Kidney glomerular epithelial cell (primary cell): ENCODE measurements at regions not wholly inside any gene's neighbourhood (a gene's known extent, or its start where the extent isn't known, plus 50 kb on each side); places are given as distances from the start of the nearest gene placed in this dataset.
A peak's percentile ranks its signal among the peaks of the same experiment; 100 is the strongest.
"Not testable (repeated sequence)": the region's sequence is repeated elsewhere in the genome, so short reads cannot be mapped to it uniquely, and the experiment has no call there.

Source experiments
- DNase-seq: peaks from one replicate; lab custom pipeline; 2025; lab: John Stamatoyannopoulos, UW

DNA sequence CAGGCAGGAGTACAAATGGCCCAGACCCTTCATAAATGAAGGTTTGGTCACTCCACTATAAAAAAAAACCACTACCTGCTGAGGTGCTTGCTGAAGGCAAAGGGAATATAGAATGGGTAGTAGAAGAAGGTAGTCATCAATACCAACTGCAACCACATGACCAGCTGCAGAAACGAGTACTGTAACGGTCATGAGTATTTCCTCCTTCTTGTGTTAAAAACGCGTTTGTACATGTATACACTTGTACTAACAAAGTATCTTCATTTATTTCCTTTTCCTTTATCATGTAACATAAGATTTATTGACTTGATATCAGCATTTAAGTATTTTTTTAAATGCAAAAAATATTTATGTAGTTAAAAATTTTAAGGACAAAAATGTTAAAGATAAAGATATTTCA lies 238.6 kb downstream of the TFAP2B start:
- no peak for DNase-seq

- DNase-seq = no peak
Observed at GRCh38 chr6:51060262-51060762, 241.6 kb downstream of the TFAP2B start.

GRCh38 chr6:51062166-51062722 lies 243.6 kb downstream of the TFAP2B start:
- no peak for DNase-seq

GRCh38 chr6:51077821-51078518 lies 259.3 kb downstream of the TFAP2B start:
- no peak for DNase-seq

GRCh38 chr6:51090343-51090742 lies 271.7 kb downstream of the TFAP2B start:
- DNase-seq = no peak

DNA sequence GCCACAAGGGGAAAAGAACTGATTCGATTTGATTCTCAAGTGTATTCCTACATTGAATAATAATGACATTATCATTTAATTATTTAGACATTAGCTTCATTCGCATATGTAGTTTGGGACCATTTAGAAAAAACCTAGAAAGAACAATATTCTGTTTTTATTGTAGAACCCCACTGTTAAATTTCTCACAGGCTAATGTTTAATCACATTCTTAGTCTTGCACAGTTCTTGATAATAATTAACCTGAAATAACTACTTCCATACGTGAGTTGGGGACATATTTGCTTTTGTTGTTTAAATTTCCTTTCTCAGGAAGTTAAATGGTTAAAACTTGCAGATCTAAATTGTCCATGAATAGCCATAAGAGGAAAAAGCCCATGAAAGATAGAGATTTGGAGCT lies 275.2 kb downstream of the TFAP2B start:
- peak; percentile 54 for DNase-seq

DNA sequence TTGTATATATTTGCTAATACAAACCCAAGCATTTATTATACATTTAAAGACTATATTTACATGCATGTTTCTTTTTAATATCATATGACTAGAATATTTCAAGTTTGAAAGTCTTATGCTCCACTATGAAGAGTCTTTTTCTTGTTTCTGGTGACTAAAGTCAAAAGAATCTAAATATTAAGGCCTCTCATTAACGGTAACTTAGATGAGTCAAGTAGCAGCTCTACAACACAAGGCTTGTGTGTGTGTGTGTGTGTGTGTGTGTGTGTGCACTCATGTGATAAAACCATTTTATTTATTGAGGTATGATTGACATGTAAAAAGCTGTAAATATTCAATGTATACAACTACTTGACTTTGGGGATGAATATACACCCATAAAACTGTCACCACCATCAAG lies 275.6 kb downstream of the TFAP2B start:
- DNase-seq = peak; percentile 54

GRCh38 chr6:51098246-51098645 lies 279.6 kb downstream of the TFAP2B start:
- DNase-seq = no peak

- peak; percentile 38 for DNase-seq
Observed at GRCh38 chr6:51098791-51099190, 280.1 kb downstream of the TFAP2B start.

GRCh38 chr6:51099201-51099600 lies 280.5 kb downstream of the TFAP2B start:
- no peak for DNase-seq

DNA sequence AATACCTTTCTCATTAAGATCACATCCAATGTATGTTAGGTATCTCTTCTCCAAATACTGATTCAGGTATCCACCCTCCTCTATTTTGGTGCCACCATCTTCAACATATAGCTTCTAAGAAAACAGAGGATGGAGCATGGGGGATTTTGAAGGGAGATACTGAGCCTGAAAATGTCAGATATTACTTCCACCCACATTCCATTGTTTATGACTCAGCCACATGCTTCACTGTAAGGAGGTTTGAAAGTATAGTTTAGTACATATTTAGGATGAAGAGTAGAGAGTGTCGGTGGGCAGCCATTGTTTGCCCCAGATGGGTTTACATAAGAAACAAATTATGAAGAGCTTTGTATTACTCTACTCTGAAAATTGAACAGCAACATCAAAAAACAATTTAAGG lies 286.7 kb downstream of the TFAP2B start:
- DNase-seq = no peak

DNA sequence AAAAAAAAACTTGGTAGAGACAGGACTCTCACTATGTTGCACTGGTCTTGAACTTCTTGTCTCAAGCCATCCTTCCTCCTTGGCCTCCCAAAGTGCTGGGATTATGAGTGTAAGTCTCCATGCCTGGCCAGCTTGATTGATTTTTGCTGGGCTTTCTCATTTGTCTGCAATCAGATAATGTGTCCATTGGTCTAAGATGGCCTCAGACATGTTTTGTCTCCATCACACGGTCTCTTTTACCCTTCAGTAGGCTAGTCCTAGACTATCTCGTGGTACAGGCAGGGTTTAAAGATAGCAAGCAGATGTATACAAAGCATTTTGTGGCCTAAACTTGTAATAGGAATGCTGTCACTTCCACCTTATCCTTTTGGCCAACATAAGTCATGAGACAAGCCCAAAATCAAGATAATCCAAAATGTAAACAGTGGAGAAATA lies 289.1 kb downstream of the TFAP2B start:
- DNase-seq = no peak

DNA sequence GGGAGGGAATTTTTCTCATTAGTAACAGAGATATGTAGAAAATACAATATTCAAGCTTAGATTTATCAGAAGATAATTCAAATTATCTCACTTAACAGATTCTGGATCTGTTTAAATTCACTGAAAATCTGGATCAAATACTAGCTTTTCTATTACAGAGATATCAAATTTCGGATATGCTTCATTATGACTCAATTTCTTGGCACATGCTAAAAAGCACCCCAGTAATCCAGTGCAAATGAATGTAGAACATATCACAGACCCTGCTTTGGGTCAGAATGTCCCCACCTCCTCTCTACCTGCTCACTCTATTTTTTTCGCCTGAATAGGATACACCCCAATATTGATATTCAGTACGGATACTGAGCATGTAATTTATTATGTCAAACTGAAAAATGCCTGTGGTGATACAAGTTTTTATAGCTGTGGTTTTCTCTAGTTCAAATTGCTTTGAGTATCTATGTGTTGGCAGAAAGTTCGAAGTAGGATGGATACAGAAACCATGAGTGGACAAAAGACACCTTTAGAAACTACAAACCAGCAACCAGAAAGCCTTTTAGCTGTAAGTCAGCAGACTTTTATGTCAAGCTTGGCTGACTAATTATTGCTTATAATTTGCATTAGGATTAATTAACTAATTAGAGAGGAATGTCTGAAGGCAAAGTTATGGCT lies 290.0 kb downstream of the TFAP2B start:
- DNase-seq = no peak

DNA sequence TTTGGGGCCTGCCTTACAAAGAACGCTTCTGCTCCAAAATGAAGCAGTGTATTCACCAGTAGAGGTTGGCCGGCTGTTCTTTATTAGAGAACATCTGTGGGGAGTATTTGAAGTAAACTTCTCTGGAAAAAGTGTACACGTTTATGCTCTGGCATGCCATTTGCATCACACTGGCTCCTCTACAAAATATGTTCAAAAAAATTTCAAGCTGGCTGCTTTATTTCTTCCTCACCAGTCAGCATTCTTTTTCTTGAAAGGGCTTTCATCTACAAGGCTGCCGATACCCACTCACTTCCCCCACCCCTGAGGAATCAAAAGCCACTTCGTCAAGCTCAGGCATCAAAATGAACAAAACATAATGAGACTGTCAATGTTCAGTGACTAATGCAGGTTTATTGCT lies 294.1 kb downstream of the TFAP2B start:
- DNase-seq = no peak

DNA sequence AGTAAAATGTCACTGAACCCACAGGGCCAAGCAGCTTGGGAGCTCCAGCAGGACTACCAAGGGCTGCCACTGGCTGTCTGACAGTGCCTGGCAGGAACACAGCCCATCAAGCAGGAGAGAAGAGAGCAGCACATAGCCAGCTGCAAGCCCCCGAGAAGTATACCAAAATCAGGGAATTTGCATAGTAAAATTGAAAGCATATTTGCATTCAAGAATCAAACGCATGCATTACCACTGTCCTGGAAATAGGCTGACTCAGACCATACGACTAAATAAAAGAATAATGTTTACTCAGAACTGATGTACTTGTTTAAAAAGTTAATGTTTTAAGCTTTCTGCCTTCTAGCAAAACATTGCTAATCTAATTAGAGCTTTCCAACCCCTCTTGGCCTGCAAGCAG lies 298.1 kb downstream of the TFAP2B start:
- DNase-seq = no peak

DNA sequence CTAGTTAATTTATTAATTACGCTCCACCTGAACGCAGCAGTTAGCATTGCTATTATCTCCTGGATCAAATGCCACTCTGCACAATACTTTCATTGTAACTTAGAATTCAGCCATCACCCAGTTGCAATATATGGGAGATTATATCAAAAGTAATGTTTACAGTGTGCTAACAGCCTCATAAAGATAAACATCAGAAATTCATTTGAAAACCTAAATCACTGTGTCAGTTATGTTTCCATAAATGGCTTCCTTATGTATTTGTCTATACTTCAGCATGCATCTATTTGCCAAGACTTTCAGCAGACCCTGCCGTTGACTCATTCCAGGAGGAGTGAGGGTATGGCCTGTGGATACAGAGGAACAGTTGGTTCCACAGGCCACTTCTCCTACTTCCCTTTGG lies 300.1 kb downstream of the TFAP2B start:
- DNase-seq = no peak

- no peak for DNase-seq
Observed at GRCh38 chr6:51120016-51120415, 301.3 kb downstream of the TFAP2B start.

DNA sequence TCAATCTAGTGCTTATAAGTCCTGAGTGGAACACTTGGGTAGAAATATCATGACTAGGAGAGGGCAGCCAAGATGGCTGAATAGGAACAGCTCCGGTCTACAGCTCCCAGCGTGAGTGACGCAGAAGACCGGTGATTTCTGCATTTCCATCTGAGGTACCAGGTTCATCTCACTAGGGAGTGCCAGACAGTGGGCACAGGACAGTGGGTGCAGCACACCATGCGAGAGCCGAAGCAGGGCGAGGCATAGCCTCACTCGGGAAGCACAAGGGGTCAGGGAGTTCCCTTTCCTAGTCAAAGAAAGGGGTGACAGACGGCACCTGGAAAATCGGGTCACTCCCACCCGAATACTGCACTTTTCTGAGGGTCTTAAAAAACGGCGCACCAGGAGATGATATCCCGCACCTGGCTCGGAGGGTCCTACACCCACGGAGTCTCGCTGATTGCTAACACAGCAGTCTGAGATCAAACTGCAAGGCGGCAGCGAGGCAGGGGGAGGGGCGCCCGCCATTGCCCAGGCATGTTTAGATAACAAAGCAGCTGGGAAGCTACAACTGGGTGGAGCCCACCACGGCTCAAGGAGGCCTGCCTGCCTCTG lies 302.8 kb downstream of the TFAP2B start:
- not testable (repeated sequence) for DNase-seq

DNA sequence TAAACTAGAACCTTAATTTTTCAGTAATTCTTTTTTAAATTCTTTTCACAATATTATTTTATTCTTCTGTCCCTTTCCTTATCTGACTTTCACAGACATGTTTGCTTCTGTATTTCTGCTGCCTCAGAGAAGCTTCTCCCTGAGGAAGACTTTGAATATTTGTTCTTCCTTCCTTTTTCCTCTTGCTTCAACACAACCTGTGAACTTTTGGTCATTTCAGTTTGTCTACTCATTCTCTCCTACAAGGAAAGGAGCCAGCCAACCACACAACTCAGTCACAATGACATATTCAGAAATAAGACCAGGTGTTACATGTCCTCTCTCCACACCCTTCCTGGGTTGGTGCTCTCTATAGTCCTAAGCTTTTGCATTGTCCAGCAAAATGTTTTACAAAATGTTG lies 310.4 kb downstream of the TFAP2B start:
- DNase-seq = no peak

DNA sequence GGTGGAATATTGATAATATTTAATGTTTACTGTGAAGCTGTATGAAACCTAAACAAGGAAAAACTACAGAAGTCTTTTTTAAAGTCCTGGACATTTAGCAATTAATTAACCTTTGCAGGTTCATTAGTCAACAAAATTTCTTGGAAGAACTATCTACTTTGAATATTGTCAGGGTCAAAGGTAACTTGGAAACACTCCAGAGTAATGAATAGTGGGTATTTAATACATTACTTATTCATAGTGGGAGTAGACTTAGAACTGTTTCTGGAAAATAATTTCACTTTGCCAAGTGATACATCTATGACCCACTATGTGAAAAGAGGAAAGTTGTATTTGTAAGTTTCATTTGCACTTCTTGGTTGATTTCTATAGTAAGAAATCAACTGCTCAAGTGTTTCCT lies 319.1 kb downstream of the TFAP2B start:
- peak; percentile 56 for DNase-seq

DNA sequence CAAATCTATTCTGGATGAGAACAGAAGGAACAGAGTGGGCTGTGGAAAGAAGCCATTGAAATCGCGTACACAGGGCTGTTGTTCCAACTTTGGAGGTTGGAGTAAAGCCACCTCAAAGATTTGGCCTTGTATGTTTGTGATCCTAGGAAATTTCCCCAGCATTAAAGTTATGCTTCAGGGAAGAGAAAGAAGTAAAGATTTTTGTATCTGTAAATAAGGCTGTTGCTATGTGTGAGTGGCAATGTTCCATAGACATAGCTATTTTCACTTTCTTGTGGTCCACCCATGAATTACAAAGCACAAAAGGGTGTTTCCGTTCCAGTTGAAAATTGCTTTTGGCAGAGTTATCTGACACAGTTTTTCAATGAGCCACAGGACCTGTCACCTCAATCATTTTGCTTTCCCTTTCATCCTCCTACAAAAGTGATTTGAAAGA lies 321.3 kb downstream of the TFAP2B start:
- no peak for DNase-seq

DNA sequence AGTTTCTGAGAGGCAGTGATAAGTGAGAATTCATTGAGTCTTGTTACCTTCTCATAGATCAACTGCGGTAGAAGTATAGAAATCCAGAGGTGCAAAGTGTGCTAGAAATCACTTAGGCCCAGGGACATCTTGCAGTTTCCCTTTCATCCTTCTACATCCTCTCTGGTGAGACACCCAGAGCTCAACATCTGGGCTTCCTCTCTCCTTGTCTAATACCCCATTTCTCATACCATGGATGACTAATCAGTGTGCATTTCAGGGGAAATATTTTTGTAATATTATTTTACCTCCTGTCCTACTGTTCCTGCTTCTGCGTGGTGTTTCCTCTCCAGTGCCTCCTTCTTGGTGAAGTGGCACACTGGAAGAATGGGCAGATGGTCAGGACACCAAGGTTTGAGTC lies 322.4 kb downstream of the TFAP2B start:
- no peak for DNase-seq

- peak; percentile 35 for DNase-seq
Observed at GRCh38 chr6:51147756-51148155, 329.1 kb downstream of the TFAP2B start.
